Lower leg skin (tissue), 3 donors: ENCODE measurements at regions not wholly inside any gene's neighbourhood (a gene's known extent, or its start where the extent isn't known, plus 50 kb on each side); places are given as distances from the start of the nearest gene placed in this dataset.

Experiments used
- CTCF ChIP-seq, 3 donors: fragments of 450-650 bp; IDR thresholded peaks; one replicate each; pipeline ENCODE4 v1.5.1; 2016; ENCODE audit warnings: antibody characterized with exemption in 3 of 3, mild to moderate bottlenecking in 3 of 3, moderate library complexity in 2 of 3
- POLR2A ChIP-seq, 2 donors: fragments of 450-650 bp; IDR thresholded peaks; one replicate each; pipeline ENCODE4 v1.6.1; 2016 to 2017; ENCODE audit warnings: antibody characterized with exemption in 2 of 2, mild to moderate bottlenecking in 1 of 2, moderate library complexity in 1 of 2

GRCh38 chr6:134596191-134596590 is 278.3 kb upstream of the SGK1 start:
- no peak for TF ChIP-seq POLR2A (IDR thresholded peaks at IDR 0.05)
- TF ChIP-seq CTCF (IDR thresholded peaks at IDR 0.05), result no peak
